H1 (cell line): ENCODE measurements at regions not wholly inside any gene's neighbourhood (a gene's known extent, or its start where the extent isn't known, plus 50 kb on each side); places are given as distances from the start of the nearest gene placed in this dataset.

ENCODE experiments used
- BACH1 ChIP-seq: IDR thresholded peaks from 2 replicates; pipeline ENCODE4 v1.6.1; 2012; ENCODE audit warnings: low read length, improper control_type of control experiment
- BCL11A ChIP-seq, 2 experiments: IDR thresholded peaks; one replicate each; pipeline ENCODE4 v1.6.1; 2011; ENCODE audit warnings: low read depth in 2 of 2, low read length in 2 of 2, mild to moderate bottlenecking in 2 of 2
- BRCA1 ChIP-seq: IDR thresholded peaks from 2 replicates; pipeline ENCODE4 v1.6.1; 2012; ENCODE audit warnings: low read depth, low read length, improper control_type of control experiment
- CREB1 ChIP-seq: IDR thresholded peaks from 2 replicates; pipeline ENCODE4 v1.6.1; 2012; ENCODE audit warnings: inconsistent platforms
- JUN ChIP-seq: IDR thresholded peaks from 2 replicates; pipeline ENCODE4 v1.6.1; 2011; ENCODE audit warnings: low read depth, mild to moderate bottlenecking, improper control_type of control experiment, low read length
- NANOG ChIP-seq: IDR thresholded peaks from 2 replicates; pipeline ENCODE4 v1.6.1; 2011; ENCODE audit warnings: low read length, low read depth, mild to moderate bottlenecking, inconsistent platforms; ENCODE audit not compliant: insufficient read depth, poor library complexity, severe bottlenecking
- RAD21 ChIP-seq, 2 experiments: IDR thresholded peaks in 1 of 2; conservative IDR thresholded peaks in 1 of 2; 2 replicates each; pipeline ENCODE4 v1.6.1; 2011; ENCODE audit warnings: low read depth in 2 of 2, low read length in 2 of 2, improper control_type of control experiment in 1 of 2, inconsistent platforms in 1 of 2, mild to moderate bottlenecking in 1 of 2, moderate library complexity in 1 of 2
- RFX5 ChIP-seq: IDR thresholded peaks from 2 replicates; pipeline ENCODE4 v1.6.1; 2011; ENCODE audit warnings: low read depth, low read length, improper control_type of control experiment, borderline replicate concordance
- TAF1 ChIP-seq: IDR thresholded peaks from 2 replicates; pipeline ENCODE4 v1.6.1; 2011; ENCODE audit warnings: mild to moderate bottlenecking, low read depth, low read length
- TBP ChIP-seq: IDR thresholded peaks from 2 replicates; pipeline ENCODE4 v1.6.1; 2011; ENCODE audit warnings: low read depth, low read length, improper control_type of control experiment
- USF2 ChIP-seq: IDR thresholded peaks from 2 replicates; pipeline ENCODE4 v1.6.1; 2011; ENCODE audit warnings: low read length, improper control_type of control experiment
- TF ChIP-seq, protein P1 (sequence below): fragments of 300-600 bp; sonication (generic); IDR thresholded peaks from 2 replicates; pipeline ENCODE4 v1.7.1; 2012; ENCODE audit warnings: low read length, moderate library complexity, mild to moderate bottlenecking, inconsistent platforms; ENCODE audit not compliant: insufficient replicate concordance

DNA sequence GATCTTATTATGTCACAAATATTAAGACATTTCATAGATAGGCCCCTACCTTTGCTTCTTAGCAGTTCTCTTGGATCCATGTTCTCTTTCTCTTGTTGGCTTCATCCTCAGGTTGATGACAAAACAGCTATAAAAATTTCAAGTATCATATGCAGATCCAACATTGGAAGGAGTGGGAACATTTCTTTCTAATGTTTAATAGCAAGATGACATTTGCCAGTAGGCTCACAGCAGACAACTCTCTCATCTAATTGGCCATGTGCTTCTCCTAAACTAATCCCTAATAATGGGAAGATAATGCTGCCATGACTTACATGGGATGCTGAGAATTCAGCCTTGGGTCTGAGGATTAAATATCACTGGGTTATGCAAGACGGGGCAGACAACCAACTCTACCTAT, 485.5 kb upstream of the SEMA6A start (continued):
- TF ChIP-seq, protein P1, sequence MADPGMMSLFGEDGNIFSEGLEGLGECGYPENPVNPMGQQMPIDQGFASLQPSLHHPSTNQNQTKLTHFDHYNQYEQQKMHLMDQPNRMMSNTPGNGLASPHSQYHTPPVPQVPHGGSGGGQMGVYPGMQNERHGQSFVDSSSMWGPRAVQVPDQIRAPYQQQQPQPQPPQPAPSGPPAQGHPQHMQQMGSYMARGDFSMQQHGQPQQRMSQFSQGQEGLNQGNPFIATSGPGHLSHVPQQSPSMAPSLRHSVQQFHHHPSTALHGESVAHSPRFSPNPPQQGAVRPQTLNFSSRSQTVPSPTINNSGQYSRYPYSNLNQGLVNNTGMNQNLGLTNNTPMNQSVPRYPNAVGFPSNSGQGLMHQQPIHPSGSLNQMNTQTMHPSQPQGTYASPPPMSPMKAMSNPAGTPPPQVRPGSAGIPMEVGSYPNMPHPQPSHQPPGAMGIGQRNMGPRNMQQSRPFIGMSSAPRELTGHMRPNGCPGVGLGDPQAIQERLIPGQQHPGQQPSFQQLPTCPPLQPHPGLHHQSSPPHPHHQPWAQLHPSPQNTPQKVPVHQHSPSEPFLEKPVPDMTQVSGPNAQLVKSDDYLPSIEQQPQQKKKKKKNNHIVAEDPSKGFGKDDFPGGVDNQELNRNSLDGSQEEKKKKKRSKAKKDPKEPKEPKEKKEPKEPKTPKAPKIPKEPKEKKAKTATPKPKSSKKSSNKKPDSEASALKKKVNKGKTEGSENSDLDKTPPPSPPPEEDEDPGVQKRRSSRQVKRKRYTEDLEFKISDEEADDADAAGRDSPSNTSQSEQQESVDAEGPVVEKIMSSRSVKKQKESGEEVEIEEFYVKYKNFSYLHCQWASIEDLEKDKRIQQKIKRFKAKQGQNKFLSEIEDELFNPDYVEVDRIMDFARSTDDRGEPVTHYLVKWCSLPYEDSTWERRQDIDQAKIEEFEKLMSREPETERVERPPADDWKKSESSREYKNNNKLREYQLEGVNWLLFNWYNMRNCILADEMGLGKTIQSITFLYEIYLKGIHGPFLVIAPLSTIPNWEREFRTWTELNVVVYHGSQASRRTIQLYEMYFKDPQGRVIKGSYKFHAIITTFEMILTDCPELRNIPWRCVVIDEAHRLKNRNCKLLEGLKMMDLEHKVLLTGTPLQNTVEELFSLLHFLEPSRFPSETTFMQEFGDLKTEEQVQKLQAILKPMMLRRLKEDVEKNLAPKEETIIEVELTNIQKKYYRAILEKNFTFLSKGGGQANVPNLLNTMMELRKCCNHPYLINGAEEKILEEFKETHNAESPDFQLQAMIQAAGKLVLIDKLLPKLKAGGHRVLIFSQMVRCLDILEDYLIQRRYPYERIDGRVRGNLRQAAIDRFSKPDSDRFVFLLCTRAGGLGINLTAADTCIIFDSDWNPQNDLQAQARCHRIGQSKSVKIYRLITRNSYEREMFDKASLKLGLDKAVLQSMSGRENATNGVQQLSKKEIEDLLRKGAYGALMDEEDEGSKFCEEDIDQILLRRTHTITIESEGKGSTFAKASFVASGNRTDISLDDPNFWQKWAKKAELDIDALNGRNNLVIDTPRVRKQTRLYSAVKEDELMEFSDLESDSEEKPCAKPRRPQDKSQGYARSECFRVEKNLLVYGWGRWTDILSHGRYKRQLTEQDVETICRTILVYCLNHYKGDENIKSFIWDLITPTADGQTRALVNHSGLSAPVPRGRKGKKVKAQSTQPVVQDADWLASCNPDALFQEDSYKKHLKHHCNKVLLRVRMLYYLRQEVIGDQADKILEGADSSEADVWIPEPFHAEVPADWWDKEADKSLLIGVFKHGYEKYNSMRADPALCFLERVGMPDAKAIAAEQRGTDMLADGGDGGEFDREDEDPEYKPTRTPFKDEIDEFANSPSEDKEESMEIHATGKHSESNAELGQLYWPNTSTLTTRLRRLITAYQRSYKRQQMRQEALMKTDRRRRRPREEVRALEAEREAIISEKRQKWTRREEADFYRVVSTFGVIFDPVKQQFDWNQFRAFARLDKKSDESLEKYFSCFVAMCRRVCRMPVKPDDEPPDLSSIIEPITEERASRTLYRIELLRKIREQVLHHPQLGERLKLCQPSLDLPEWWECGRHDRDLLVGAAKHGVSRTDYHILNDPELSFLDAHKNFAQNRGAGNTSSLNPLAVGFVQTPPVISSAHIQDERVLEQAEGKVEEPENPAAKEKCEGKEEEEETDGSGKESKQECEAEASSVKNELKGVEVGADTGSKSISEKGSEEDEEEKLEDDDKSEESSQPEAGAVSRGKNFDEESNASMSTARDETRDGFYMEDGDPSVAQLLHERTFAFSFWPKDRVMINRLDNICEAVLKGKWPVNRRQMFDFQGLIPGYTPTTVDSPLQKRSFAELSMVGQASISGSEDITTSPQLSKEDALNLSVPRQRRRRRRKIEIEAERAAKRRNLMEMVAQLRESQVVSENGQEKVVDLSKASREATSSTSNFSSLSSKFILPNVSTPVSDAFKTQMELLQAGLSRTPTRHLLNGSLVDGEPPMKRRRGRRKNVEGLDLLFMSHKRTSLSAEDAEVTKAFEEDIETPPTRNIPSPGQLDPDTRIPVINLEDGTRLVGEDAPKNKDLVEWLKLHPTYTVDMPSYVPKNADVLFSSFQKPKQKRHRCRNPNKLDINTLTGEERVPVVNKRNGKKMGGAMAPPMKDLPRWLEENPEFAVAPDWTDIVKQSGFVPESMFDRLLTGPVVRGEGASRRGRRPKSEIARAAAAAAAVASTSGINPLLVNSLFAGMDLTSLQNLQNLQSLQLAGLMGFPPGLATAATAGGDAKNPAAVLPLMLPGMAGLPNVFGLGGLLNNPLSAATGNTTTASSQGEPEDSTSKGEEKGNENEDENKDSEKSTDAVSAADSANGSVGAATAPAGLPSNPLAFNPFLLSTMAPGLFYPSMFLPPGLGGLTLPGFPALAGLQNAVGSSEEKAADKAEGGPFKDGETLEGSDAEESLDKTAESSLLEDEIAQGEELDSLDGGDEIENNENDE, result no peak
- no peak for TF ChIP-seq TBP
- TF ChIP-seq JUN, result no peak
- no peak for TF ChIP-seq RFX5
- no peak for TF ChIP-seq TAF1
- TF ChIP-seq USF2, result no peak
- no peak for TF ChIP-seq BACH1
- TF ChIP-seq BCL11A (IDR thresholded peaks at IDR 0.05; ENCODE audit: low read depth in 2 of 2, low read length in 2 of 2), result no peak
- no peak for TF ChIP-seq NANOG
- no peak for TF ChIP-seq BRCA1
- no peak for TF ChIP-seq CREB1
- TF ChIP-seq RAD21 (IDR thresholded peaks at IDR 0.05 in 1 of 2, conservative IDR thresholded peaks at IDR 0.05 in 1 of 2; ENCODE audit: low read depth in 2 of 2, low read length in 2 of 2), result no peak
